ENCODE measurements at regions not wholly inside any gene's neighbourhood (a gene's known extent, or its start where the extent isn't known, plus 50 kb on each side); places are given as distances from the start of the nearest gene placed in this dataset.

GRCh38 chr1:60185684-60186083 is 112.1 kb upstream of the C1orf87 start:
- no peak for TF ChIP-seq CTCF (conservative IDR thresholded peaks at IDR 0.05)
- H3K36me3 Mint-ChIP-seq (ENCODE audit: low read depth) = peaks cover 12% of the 10 kb centered on the region
- DNase-seq (ENCODE audit: low read depth, low spot score) = no peak
- no peak overlapping the region for H3K27ac Mint-ChIP-seq (ENCODE audit: unreplicated experiment)
- peaks cover 19% of the 10 kb centered on the region for H3K9me3 Mint-ChIP-seq
- no peak overlapping the region for H3K4me3 Mint-ChIP-seq
- no peaks in the 10 kb centered on the region for H3K27me3 Mint-ChIP-seq (ENCODE audit: low read depth)
- no peaks in the 10 kb centered on the region for H3K4me1 Mint-ChIP-seq

- no peak for DNase-seq (ENCODE audit: low read depth, low spot score)
- Mint-ChIP-seq H3K4me3 (no peak overlapping the region), H3K9me3 (peaks cover 19% of the 10 kb centered on the region), H3K4me1 (no peaks in the 10 kb centered on the region), H3K27ac (ENCODE audit: unreplicated experiment) (no peak overlapping the region), H3K36me3 (ENCODE audit: low read depth) (peaks cover 12% of the 10 kb centered on the region), H3K27me3 (ENCODE audit: low read depth) (no peaks in the 10 kb centered on the region)
- no peak for TF ChIP-seq CTCF (conservative IDR thresholded peaks at IDR 0.05)
Observed at GRCh38 chr1:60184521-60184920, 111.0 kb upstream of the C1orf87 start.

- no peaks in the 10 kb centered on the region for H3K27me3 Mint-ChIP-seq (ENCODE audit: low read depth)
- no peaks in the 10 kb centered on the region for H3K9me3 Mint-ChIP-seq
- no peak for DNase-seq (ENCODE audit: low read depth, low spot score)
- H3K36me3 Mint-ChIP-seq (ENCODE audit: low read depth) = no peaks in the 10 kb centered on the region
- H3K4me3 Mint-ChIP-seq = no peak overlapping the region
- H3K27ac Mint-ChIP-seq (ENCODE audit: unreplicated experiment) = no peak overlapping the region
- no peak for TF ChIP-seq CTCF (conservative IDR thresholded peaks at IDR 0.05)
- H3K4me1 Mint-ChIP-seq = no peaks in the 10 kb centered on the region
Observed at GRCh38 chr1:60173729-60174505, 100.3 kb upstream of the C1orf87 start.

- no peak for DNase-seq (ENCODE audit: low read depth, low spot score)
- no peak for TF ChIP-seq CTCF (conservative IDR thresholded peaks at IDR 0.05)
- no peaks in the 10 kb centered on the region for H3K36me3 Mint-ChIP-seq (ENCODE audit: low read depth)
Observed at GRCh38 chr1:60173006-60173405, 99.4 kb upstream of the C1orf87 start.

GRCh38 chr1:60171801-60172200 is 98.2 kb upstream of the C1orf87 start:
- DNase-seq (ENCODE audit: low read depth, low spot score) = no peak
- H3K9me3 Mint-ChIP-seq = peaks cover 3% of the 10 kb centered on the region
- no peak overlapping the region for H3K4me3 Mint-ChIP-seq
- TF ChIP-seq CTCF (conservative IDR thresholded peaks at IDR 0.05) = no peak
- no peak overlapping the region for H3K27ac Mint-ChIP-seq (ENCODE audit: unreplicated experiment)
- H3K36me3 Mint-ChIP-seq (ENCODE audit: low read depth) = no peaks in the 10 kb centered on the region
- H3K4me1 Mint-ChIP-seq = no peaks in the 10 kb centered on the region
- no peaks in the 10 kb centered on the region for H3K27me3 Mint-ChIP-seq (ENCODE audit: low read depth)

More at GRCh38 chr1:60173006-60173405, 99.4 kb upstream of the C1orf87 start:
- Mint-ChIP-seq H3K9me3 (no peaks in the 10 kb centered on the region), H3K4me1 (no peaks in the 10 kb centered on the region), H3K27ac (ENCODE audit: unreplicated experiment) (no peak overlapping the region), H3K4me3 (no peak overlapping the region), H3K27me3 (ENCODE audit: low read depth) (no peaks in the 10 kb centered on the region)
